ENCODE measurements at regions not wholly inside any gene's neighbourhood (a gene's known extent, or its start where the extent isn't known, plus 50 kb on each side); places are given as distances from the start of the nearest gene placed in this dataset.
"Not testable (repeated sequence)": the region's sequence is repeated elsewhere in the genome, so short reads cannot be mapped to it uniquely, and the experiment has no call there.

DNA sequence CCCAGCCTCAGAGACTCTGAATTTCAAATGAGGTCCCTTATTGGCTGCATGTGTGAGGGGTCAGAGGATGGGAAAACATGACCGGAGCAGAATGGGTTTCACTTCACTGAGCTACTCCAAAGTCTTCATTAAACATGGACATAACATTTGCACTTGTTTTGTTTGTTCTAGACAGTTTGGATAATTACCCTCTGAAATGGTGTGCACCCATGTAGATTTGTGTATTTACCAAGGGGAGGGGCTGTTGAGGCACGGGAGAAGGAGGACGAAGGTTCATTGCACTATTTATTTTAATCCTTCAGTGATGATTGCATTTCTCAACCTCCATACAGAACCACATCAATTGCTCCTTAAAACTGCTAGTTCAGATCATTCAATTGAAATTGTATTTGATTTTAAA is 364.2 kb downstream of the TFAP2B start:
- ChIA-PET CTCF (no interaction called here), POLR2A (no interaction called here)
- no peak for TF ChIP-seq BHLHE40 (IDR thresholded peaks at IDR 0.05; ENCODE audit: borderline replicate concordance)
- no peak for TF ChIP-seq FOXA1 (IDR thresholded peaks at IDR 0.05)
- no peak for TF ChIP-seq L3MBTL2 (conservative IDR thresholded peaks at IDR 0.05)
- TF ChIP-seq NFRKB (IDR thresholded peaks at IDR 0.05) = no peak
- DNase-seq (ENCODE audit: extremely low spot score) = no peak

- POLR2A ChIA-PET = no interaction called here
- TF ChIP-seq CTBP1 (IDR thresholded peaks at IDR 0.05; ENCODE audit: borderline replicate concordance) (no peak), SUZ12 (IDR thresholded peaks at IDR 0.05) (no peak), NFRKB (IDR thresholded peaks at IDR 0.05) (no peak), L3MBTL2 (conservative IDR thresholded peaks at IDR 0.05) (no peak), SP1 (IDR thresholded peaks at IDR 0.05) (no peak), ZNF384 (IDR thresholded peaks at IDR 0.05) (no peak), FOXM1 (IDR thresholded peaks at IDR 0.05; ENCODE audit: borderline replicate concordance) (no peak), TARDBP (IDR thresholded peaks at IDR 0.05) (no peak), ELF4 (IDR thresholded peaks at IDR 0.05) (no peak), HDGF (IDR thresholded peaks at IDR 0.05; ENCODE audit: borderline replicate concordance) (no peak), LEF1 (IDR thresholded peaks at IDR 0.05; ENCODE audit: borderline replicate concordance) (no peak), BHLHE40 (IDR thresholded peaks at IDR 0.05; ENCODE audit: borderline replicate concordance) (no peak), FOXK2 (IDR thresholded peaks at IDR 0.05) (no peak), FOXA1 (IDR thresholded peaks at IDR 0.05) (no peak), ARNT (IDR thresholded peaks at IDR 0.05) (no peak)
- TF ChIP-seq, protein P1, sequence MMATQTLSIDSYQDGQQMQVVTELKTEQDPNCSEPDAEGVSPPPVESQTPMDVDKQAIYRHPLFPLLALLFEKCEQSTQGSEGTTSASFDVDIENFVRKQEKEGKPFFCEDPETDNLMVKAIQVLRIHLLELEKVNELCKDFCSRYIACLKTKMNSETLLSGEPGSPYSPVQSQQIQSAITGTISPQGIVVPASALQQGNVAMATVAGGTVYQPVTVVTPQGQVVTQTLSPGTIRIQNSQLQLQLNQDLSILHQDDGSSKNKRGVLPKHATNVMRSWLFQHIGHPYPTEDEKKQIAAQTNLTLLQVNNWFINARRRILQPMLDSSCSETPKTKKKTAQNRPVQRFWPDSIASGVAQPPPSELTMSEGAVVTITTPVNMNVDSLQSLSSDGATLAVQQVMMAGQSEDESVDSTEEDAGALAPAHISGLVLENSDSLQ (IDR thresholded peaks at IDR 0.05) = no peak
- DNase-seq (ENCODE audit: extremely low spot score) = no peak
- CTCF ChIA-PET = no interaction called here
Measured at GRCh38 chr6:51184046-51184445, 365.4 kb downstream of the TFAP2B start.

DNA sequence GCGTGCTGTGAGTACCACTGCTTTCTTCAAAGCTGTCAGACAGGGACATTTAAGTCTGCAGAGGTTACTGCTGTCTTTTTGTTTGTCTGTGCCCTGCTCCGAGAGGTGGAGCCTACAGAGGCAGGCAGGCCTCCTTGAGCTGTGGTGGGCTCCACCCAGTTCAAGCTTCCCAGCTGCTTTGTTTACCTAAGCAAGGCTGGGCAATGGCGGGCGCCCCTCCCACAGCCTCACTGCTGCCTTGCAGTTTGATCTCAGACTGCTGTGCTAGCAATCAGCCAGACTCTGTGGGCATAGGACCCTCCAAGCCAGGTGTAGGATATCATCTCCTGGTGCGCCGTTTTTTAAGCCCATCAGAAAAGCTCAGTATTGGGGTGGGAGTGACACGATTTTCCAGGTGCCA is 374.5 kb downstream of the TFAP2B start:
- POLR2A ChIA-PET; DNase-seq (ENCODE audit: extremely low spot score); CTCF ChIA-PET: not testable (repeated sequence)

DNA sequence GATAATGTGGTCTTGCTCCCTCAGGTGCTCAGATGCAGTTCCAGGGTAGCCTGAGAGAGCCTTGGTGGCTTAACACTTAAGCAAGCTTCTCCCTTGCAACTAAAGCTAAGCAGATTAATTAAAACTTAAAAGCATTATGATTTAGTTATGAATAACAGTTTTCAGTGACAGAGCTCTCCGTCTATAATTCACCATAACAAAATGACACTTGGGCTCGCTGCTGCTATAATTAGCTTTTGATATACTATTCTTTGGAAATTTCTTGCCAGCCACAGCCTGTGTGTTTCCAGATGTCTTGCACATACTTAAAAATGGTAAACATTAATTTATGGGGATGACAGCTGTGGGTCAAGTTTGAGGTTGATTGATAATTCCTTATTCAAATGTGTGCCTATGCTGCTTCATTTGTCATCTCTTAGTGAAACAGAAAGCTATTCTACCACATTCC is 380.5 kb downstream of the TFAP2B start:
- ChIA-PET CTCF (no interaction called here), POLR2A (no interaction called here)
- no peak for DNase-seq (ENCODE audit: extremely low spot score)
- TF ChIP-seq LEF1 (IDR thresholded peaks at IDR 0.05; ENCODE audit: borderline replicate concordance) (no peak), ARNT (IDR thresholded peaks at IDR 0.05) (no peak), SP1 (IDR thresholded peaks at IDR 0.05) (no peak), L3MBTL2 (conservative IDR thresholded peaks at IDR 0.05) (no peak), HDGF (IDR thresholded peaks at IDR 0.05; ENCODE audit: borderline replicate concordance) (no peak), BHLHE40 (IDR thresholded peaks at IDR 0.05; ENCODE audit: borderline replicate concordance) (no peak), FOXA1 (IDR thresholded peaks at IDR 0.05) (no peak), ZNF384 (IDR thresholded peaks at IDR 0.05) (no peak), NFRKB (IDR thresholded peaks at IDR 0.05) (no peak), TARDBP (IDR thresholded peaks at IDR 0.05) (no peak), ELF4 (IDR thresholded peaks at IDR 0.05) (no peak), SUZ12 (IDR thresholded peaks at IDR 0.05) (no peak), CTBP1 (IDR thresholded peaks at IDR 0.05; ENCODE audit: borderline replicate concordance) (no peak), FOXM1 (IDR thresholded peaks at IDR 0.05; ENCODE audit: borderline replicate concordance) (no peak), FOXK2 (IDR thresholded peaks at IDR 0.05) (no peak)
- TF ChIP-seq, protein P1 (IDR thresholded peaks at IDR 0.05) = no peak

- ChIA-PET POLR2A (no interaction called here), CTCF (no interaction called here)
- TF ChIP-seq BHLHE40 (IDR thresholded peaks at IDR 0.05; ENCODE audit: borderline replicate concordance) (no peak), TARDBP (IDR thresholded peaks at IDR 0.05) (no peak), L3MBTL2 (conservative IDR thresholded peaks at IDR 0.05) (no peak), FOXK2 (IDR thresholded peaks at IDR 0.05) (no peak), ARNT (IDR thresholded peaks at IDR 0.05) (no peak), FOXA1 (IDR thresholded peaks at IDR 0.05) (no peak), CTBP1 (IDR thresholded peaks at IDR 0.05; ENCODE audit: borderline replicate concordance) (no peak), ELF4 (IDR thresholded peaks at IDR 0.05) (no peak), ZNF384 (IDR thresholded peaks at IDR 0.05) (no peak), HDGF (IDR thresholded peaks at IDR 0.05; ENCODE audit: borderline replicate concordance) (no peak), SP1 (IDR thresholded peaks at IDR 0.05) (no peak), LEF1 (IDR thresholded peaks at IDR 0.05; ENCODE audit: borderline replicate concordance) (no peak), NFRKB (IDR thresholded peaks at IDR 0.05) (no peak), FOXM1 (IDR thresholded peaks at IDR 0.05; ENCODE audit: borderline replicate concordance) (no peak), SUZ12 (IDR thresholded peaks at IDR 0.05) (no peak)
- TF ChIP-seq, protein P1 (IDR thresholded peaks at IDR 0.05) = no peak
- no peak for DNase-seq (ENCODE audit: extremely low spot score)
Measured at GRCh38 chr6:51199733-51200260, 381.1 kb downstream of the TFAP2B start.

GRCh38 chr6:51200676-51201075 is 382.0 kb downstream of the TFAP2B start:
- no peak for DNase-seq (ENCODE audit: extremely low spot score)
- no peak for TF ChIP-seq HDGF (IDR thresholded peaks at IDR 0.05; ENCODE audit: borderline replicate concordance)
- TF ChIP-seq ZNF384 (IDR thresholded peaks at IDR 0.05) = no peak
- POLR2A ChIA-PET = no interaction called here
- CTCF ChIA-PET = no interaction called here

GRCh38 chr6:51202653-51203052 is 384.0 kb downstream of the TFAP2B start:
- DNase-seq (ENCODE audit: extremely low spot score); CTCF ChIA-PET; POLR2A ChIA-PET: not testable (repeated sequence)
